Memory B cell (primary cell): ENCODE measurements at regions not wholly inside any gene's neighbourhood (a gene's known extent, or its start where the extent isn't known, plus 50 kb on each side); places are given as distances from the start of the nearest gene placed in this dataset.

Experiments used
- ATAC-seq: fragments of 150-1000 bp; cut with Tn5 transposase; 2 replicates; pipeline ENCODE4 v1.10.0; 2021; ENCODE audit warnings: low read depth, mild to moderate bottlenecking, moderate library complexity
- DNase-seq, 2 donors: peaks; one replicate each; pipeline ENCODE4 v3.0.0; 2022; ENCODE audit warnings: low spot score in 2 of 2
- H3K27ac Mint-ChIP-seq: one replicate; pipeline ENCODE4 v1.8.0; 2022; ENCODE audit warnings: mild to moderate bottlenecking, moderate library complexity, mixed read lengths
- H3K27me3 Mint-ChIP-seq: one replicate; pipeline ENCODE4 v1.8.0; 2022; ENCODE audit warnings: mixed read lengths
- H3K36me3 Mint-ChIP-seq: one replicate; pipeline ENCODE4 v1.8.0; 2022; ENCODE audit warnings: mild to moderate bottlenecking, mixed read lengths
- H3K4me1 Mint-ChIP-seq: one replicate; pipeline ENCODE4 v1.8.0; 2022; ENCODE audit warnings: mixed read lengths
- H3K4me3 Mint-ChIP-seq: one replicate; pipeline ENCODE4 v1.8.0; 2022; ENCODE audit warnings: mild to moderate bottlenecking, moderate library complexity, mixed read lengths
- H3K9me3 Mint-ChIP-seq: one replicate; pipeline ENCODE4 v1.8.0; 2022; ENCODE audit warnings: mixed read lengths

GRCh38 chr18:47737198-47737830 lies 193.1 kb downstream of the SMAD2 start:
- peaks cover 17% of the 10 kb centered on the region for H3K27me3 Mint-ChIP-seq
- ATAC-seq: no peak
- peaks cover 3% of the 10 kb centered on the region for H3K4me1 Mint-ChIP-seq
- peaks cover 3% of the 10 kb centered on the region for H3K36me3 Mint-ChIP-seq
- no peak overlapping the region for H3K27ac Mint-ChIP-seq
- H3K4me3 Mint-ChIP-seq: no peak overlapping the region
- peaks cover 3% of the 10 kb centered on the region for H3K9me3 Mint-ChIP-seq
- DNase-seq: no peak

- H3K4me1 Mint-ChIP-seq: peaks cover 3% of the 10 kb centered on the region
- H3K4me3 Mint-ChIP-seq: no peak overlapping the region
- DNase-seq (no peak), ATAC-seq (no peak)
- H3K27ac Mint-ChIP-seq: no peak overlapping the region
- peaks cover 3% of the 10 kb centered on the region for H3K36me3 Mint-ChIP-seq
- H3K27me3 Mint-ChIP-seq: peaks cover 17% of the 10 kb centered on the region
- peaks cover 3% of the 10 kb centered on the region for H3K9me3 Mint-ChIP-seq
These were observed 193.9 kb downstream of the SMAD2 start for GRCh38 chr18:47736376-47737140.

- no peak overlapping the region for H3K27ac Mint-ChIP-seq
- H3K9me3 Mint-ChIP-seq: peaks cover 3% of the 10 kb centered on the region
- H3K27me3 Mint-ChIP-seq: peaks cover 19% of the 10 kb centered on the region
These were observed 195.3 kb downstream of the SMAD2 start for GRCh38 chr18:47735041-47735702.

GRCh38 chr18:47731276-47731675 lies 199.2 kb downstream of the SMAD2 start:
- Mint-ChIP-seq H3K36me3 (no peaks in the 10 kb centered on the region), H3K27me3 (peaks cover 19% of the 10 kb centered on the region), H3K27ac (no peak overlapping the region), H3K9me3 (no peaks in the 10 kb centered on the region), H3K4me3 (no peak overlapping the region), H3K4me1 (peaks cover 2% of the 10 kb centered on the region)
- DNase-seq: no peak
- no peak for ATAC-seq

More at GRCh38 chr18:47735041-47735702, 195.3 kb downstream of the SMAD2 start:
- peaks cover 3% of the 10 kb centered on the region for H3K36me3 Mint-ChIP-seq
- DNase-seq: no peak
- ATAC-seq: no peak
- H3K4me3 Mint-ChIP-seq: no peak overlapping the region
- peaks cover 5% of the 10 kb centered on the region for H3K4me1 Mint-ChIP-seq

GRCh38 chr18:47730795-47731194 lies 199.7 kb downstream of the SMAD2 start:
- H3K36me3 Mint-ChIP-seq: no peaks in the 10 kb centered on the region
- DNase-seq: no peak
- peaks cover 19% of the 10 kb centered on the region for H3K27me3 Mint-ChIP-seq
- peaks cover 2% of the 10 kb centered on the region for H3K4me1 Mint-ChIP-seq
- no peaks in the 10 kb centered on the region for H3K9me3 Mint-ChIP-seq
- no peak overlapping the region for H3K27ac Mint-ChIP-seq
- ATAC-seq: no peak
- no peak overlapping the region for H3K4me3 Mint-ChIP-seq

- no peak overlapping the region for H3K27ac Mint-ChIP-seq
- peaks cover 2% of the 10 kb centered on the region for H3K4me1 Mint-ChIP-seq
These were observed 201.1 kb downstream of the SMAD2 start for GRCh38 chr18:47729356-47729755.

GRCh38 chr18:47728921-47729320 lies 201.5 kb downstream of the SMAD2 start:
- Mint-ChIP-seq H3K4me1 (peaks cover 2% of the 10 kb centered on the region), H3K36me3 (no peaks in the 10 kb centered on the region), H3K9me3 (no peaks in the 10 kb centered on the region), H3K27ac (no peak overlapping the region), H3K27me3 (peaks cover 9% of the 10 kb centered on the region), H3K4me3 (no peak overlapping the region)
- DNase-seq (no peak), ATAC-seq (no peak)

More at GRCh38 chr18:47729356-47729755, 201.1 kb downstream of the SMAD2 start:
- no peaks in the 10 kb centered on the region for H3K9me3 Mint-ChIP-seq
- no peaks in the 10 kb centered on the region for H3K36me3 Mint-ChIP-seq
- no peak for DNase-seq
- ATAC-seq: no peak
- no peak overlapping the region for H3K4me3 Mint-ChIP-seq
- peaks cover 10% of the 10 kb centered on the region for H3K27me3 Mint-ChIP-seq

GRCh38 chr18:47727409-47727808 lies 203.1 kb downstream of the SMAD2 start:
- H3K9me3 Mint-ChIP-seq: no peaks in the 10 kb centered on the region
- no peak overlapping the region for H3K27ac Mint-ChIP-seq
- H3K4me3 Mint-ChIP-seq: no peak overlapping the region
- DNase-seq (no peak), ATAC-seq (no peak)
- H3K27me3 Mint-ChIP-seq: peaks cover 12% of the 10 kb centered on the region
- H3K36me3 Mint-ChIP-seq: no peaks in the 10 kb centered on the region
- peaks cover 5% of the 10 kb centered on the region for H3K4me1 Mint-ChIP-seq

- Mint-ChIP-seq H3K4me1 (peaks cover 5% of the 10 kb centered on the region), H3K36me3 (no peaks in the 10 kb centered on the region), H3K27ac (no peak overlapping the region), H3K27me3 (peaks cover 12% of the 10 kb centered on the region), H3K4me3 (no peak overlapping the region), H3K9me3 (no peaks in the 10 kb centered on the region)
- ATAC-seq (no peak), DNase-seq (no peak)
These were observed 203.9 kb downstream of the SMAD2 start for GRCh38 chr18:47726550-47726949.

GRCh38 chr18:47725656-47726055 lies 204.8 kb downstream of the SMAD2 start:
- DNase-seq: no peak
- ATAC-seq: no peak
- no peaks in the 10 kb centered on the region for H3K9me3 Mint-ChIP-seq
- no peak overlapping the region for H3K4me3 Mint-ChIP-seq
- peaks cover 14% of the 10 kb centered on the region for H3K27me3 Mint-ChIP-seq
- no peak overlapping the region for H3K27ac Mint-ChIP-seq
- peaks cover 3% of the 10 kb centered on the region for H3K4me1 Mint-ChIP-seq
- no peaks in the 10 kb centered on the region for H3K36me3 Mint-ChIP-seq

GRCh38 chr18:47724186-47724975 lies 206.1 kb downstream of the SMAD2 start:
- ATAC-seq (no peak), DNase-seq (no peak)
- H3K9me3 Mint-ChIP-seq: no peaks in the 10 kb centered on the region
- H3K27ac Mint-ChIP-seq: no peak overlapping the region
- no peaks in the 10 kb centered on the region for H3K36me3 Mint-ChIP-seq
- peaks cover 3% of the 10 kb centered on the region for H3K4me1 Mint-ChIP-seq
- H3K27me3 Mint-ChIP-seq: peaks cover 13% of the 10 kb centered on the region
- H3K4me3 Mint-ChIP-seq: no peak overlapping the region

GRCh38 chr18:47721876-47722275 lies 208.6 kb downstream of the SMAD2 start:
- Mint-ChIP-seq H3K27ac (no peak overlapping the region), H3K9me3 (no peaks in the 10 kb centered on the region), H3K4me3 (no peak overlapping the region), H3K4me1 (peaks cover 3% of the 10 kb centered on the region), H3K36me3 (no peaks in the 10 kb centered on the region), H3K27me3 (peaks cover 7% of the 10 kb centered on the region)
- ATAC-seq (no peak), DNase-seq (no peak)

- Mint-ChIP-seq H3K36me3 (no peaks in the 10 kb centered on the region), H3K4me3 (no peak overlapping the region), H3K27me3 (peaks cover 7% of the 10 kb centered on the region), H3K27ac (no peak overlapping the region), H3K9me3 (no peaks in the 10 kb centered on the region), H3K4me1 (peaks cover 3% of the 10 kb centered on the region)
- DNase-seq (no peak), ATAC-seq (no peak)
These were observed 209.7 kb downstream of the SMAD2 start for GRCh38 chr18:47720741-47721140.
